ENCODE measurements at regions not wholly inside any gene's neighbourhood (a gene's known extent, or its start where the extent isn't known, plus 50 kb on each side); places are given as distances from the start of the nearest gene placed in this dataset.

- DNase-seq, result no peak
Measured at GRCh38 chr2:181252262-181253148, 204.7 kb upstream of the ITGA4 start.

- no peak for DNase-seq
Measured at GRCh38 chr2:181253438-181253837, 203.7 kb upstream of the ITGA4 start.

- DNase-seq, result no peak
Measured at GRCh38 chr2:181255651-181256050, 201.5 kb upstream of the ITGA4 start.

- no peak for DNase-seq
Measured at GRCh38 chr2:181258720-181259119, 198.5 kb upstream of the ITGA4 start.

- DNase-seq, result no peak
Measured at GRCh38 chr2:181262782-181263181, 194.4 kb upstream of the ITGA4 start.

- DNase-seq, result no peak
Measured at GRCh38 chr2:181264001-181264400, 193.2 kb upstream of the ITGA4 start.

- DNase-seq, result no peak
Measured at GRCh38 chr2:181264441-181264840, 192.7 kb upstream of the ITGA4 start.

- DNase-seq, result no peak
Measured at GRCh38 chr2:181266614-181267013, 190.6 kb upstream of the ITGA4 start.

- DNase-seq, result no peak
Measured at GRCh38 chr2:181268174-181268867, 188.9 kb upstream of the ITGA4 start.

GRCh38 chr2:181273986-181274385, 183.2 kb upstream of the ITGA4 start:
- no peak for DNase-seq

- DNase-seq, result no peak
Measured at GRCh38 chr2:181275643-181276070, 181.5 kb upstream of the ITGA4 start.

- DNase-seq, result no peak
Measured at GRCh38 chr2:181281206-181281832, 175.9 kb upstream of the ITGA4 start.

GRCh38 chr2:181285116-181285515, 172.1 kb upstream of the ITGA4 start:
- no peak for DNase-seq

GRCh38 chr2:181289698-181290097, 167.5 kb upstream of the ITGA4 start:
- no peak for DNase-seq

- no peak for DNase-seq
Measured at GRCh38 chr2:181290182-181290581, 167.0 kb upstream of the ITGA4 start.

- DNase-seq, result no peak
Measured at GRCh38 chr2:181294979-181295378, 162.2 kb upstream of the ITGA4 start.

- peak; percentile 27 for DNase-seq
Measured at GRCh38 chr2:181300600-181301291, 156.4 kb upstream of the ITGA4 start.

GRCh38 chr2:181304011-181304844, 153.0 kb upstream of the ITGA4 start:
- DNase-seq, result no peak

- DNase-seq, result peak; percentile 23
Measured at GRCh38 chr2:181305301-181306123, 151.7 kb upstream of the ITGA4 start.

- no peak for DNase-seq
Measured at GRCh38 chr2:181306785-181307184, 150.4 kb upstream of the ITGA4 start.

Measured in activated CD4-positive, alpha-beta T cell treated with anti-CD3 and anti-CD28 coated beads, Interleukin-2, amount 50 U/mL, for 1 hour (primary cell).